Mucosa of descending colon (tissue), 3 donors: ENCODE measurements at regions not wholly inside any gene's neighbourhood (a gene's known extent, or its start where the extent isn't known, plus 50 kb on each side); places are given as distances from the start of the nearest gene placed in this dataset.

Experiments used
- ATAC-seq: fragments of 200-7000 bp; cut with Tn5 transposase; one replicate; pipeline ENCODE4 v1.9.1; 2020; ENCODE audit warnings: mild to moderate bottlenecking, moderate library complexity
- DNase-seq, 3 donors: peaks; one replicate each; pipeline ENCODE4 v3.0.0-alpha.2; 2020
- H3K36me3 ChIP-seq: fragments of 200-600 bp; one replicate; pipeline ENCODE4 v1.8.0; 2021; ENCODE audit warnings: low read depth, mild to moderate bottlenecking
- H3K4me1 ChIP-seq: fragments of 200-600 bp; one replicate; pipeline ENCODE4 v1.8.0; 2021; ENCODE audit warnings: low read depth, mild to moderate bottlenecking
- H3K4me3 ChIP-seq: fragments of 200-600 bp; one replicate; pipeline ENCODE4 v1.8.0; 2021; ENCODE audit warnings: mild to moderate bottlenecking
- H3K9me3 ChIP-seq: fragments of 200-600 bp; one replicate; pipeline ENCODE4 v1.8.0; 2021; ENCODE audit warnings: mild to moderate bottlenecking
- intact Hi-C, 2 donors: fragments of 100-400 bp; cut with DNase I in 1 of 2; cut with micrococcal nuclease in 1 of 2; formaldehyde crosslinking; loops; one replicate each; pipeline versions ENCODE4 v1.11.0 to v1.11.1; 2022; cut with DNase I, micrococcal nuclease
- TF ChIP-seq, protein P1 (sequence below): fragments of 200-600 bp; IDR thresholded peaks from one replicate; pipeline ENCODE4 v1.8.0; 2022; ENCODE audit warnings: antibody characterized with exemption, mild to moderate bottlenecking
- donor health status: DM: no; HTN: no; CAD: no; lungs with moderate emphysema.
- donor health status: DM: no; HTN: no; CAD: no.
- donor health status: DM: no; HTN: yes; CAD: no.

DNA sequence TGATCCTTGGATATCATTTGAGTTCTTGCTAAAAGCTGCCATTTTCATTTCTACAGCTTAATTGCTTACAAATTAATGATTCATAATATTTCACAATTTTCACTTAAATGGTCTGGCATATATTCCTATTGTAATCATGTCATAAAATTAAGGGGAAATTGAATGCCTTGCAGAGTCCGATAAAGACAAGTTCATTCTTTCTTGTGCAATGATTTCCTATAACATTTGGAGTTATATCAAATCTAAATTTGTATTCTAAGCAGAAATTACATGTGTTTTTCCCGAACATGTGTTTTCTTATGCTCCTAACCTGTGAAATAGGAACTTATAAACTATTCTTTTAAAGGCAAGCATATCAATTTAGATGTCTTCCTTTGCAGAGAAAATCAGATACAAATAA, 118.3 kb upstream of the CYYR1 start:
- TF ChIP-seq, protein P1, sequence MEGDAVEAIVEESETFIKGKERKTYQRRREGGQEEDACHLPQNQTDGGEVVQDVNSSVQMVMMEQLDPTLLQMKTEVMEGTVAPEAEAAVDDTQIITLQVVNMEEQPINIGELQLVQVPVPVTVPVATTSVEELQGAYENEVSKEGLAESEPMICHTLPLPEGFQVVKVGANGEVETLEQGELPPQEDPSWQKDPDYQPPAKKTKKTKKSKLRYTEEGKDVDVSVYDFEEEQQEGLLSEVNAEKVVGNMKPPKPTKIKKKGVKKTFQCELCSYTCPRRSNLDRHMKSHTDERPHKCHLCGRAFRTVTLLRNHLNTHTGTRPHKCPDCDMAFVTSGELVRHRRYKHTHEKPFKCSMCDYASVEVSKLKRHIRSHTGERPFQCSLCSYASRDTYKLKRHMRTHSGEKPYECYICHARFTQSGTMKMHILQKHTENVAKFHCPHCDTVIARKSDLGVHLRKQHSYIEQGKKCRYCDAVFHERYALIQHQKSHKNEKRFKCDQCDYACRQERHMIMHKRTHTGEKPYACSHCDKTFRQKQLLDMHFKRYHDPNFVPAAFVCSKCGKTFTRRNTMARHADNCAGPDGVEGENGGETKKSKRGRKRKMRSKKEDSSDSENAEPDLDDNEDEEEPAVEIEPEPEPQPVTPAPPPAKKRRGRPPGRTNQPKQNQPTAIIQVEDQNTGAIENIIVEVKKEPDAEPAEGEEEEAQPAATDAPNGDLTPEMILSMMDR: no peak
- no peak for ATAC-seq

DNA sequence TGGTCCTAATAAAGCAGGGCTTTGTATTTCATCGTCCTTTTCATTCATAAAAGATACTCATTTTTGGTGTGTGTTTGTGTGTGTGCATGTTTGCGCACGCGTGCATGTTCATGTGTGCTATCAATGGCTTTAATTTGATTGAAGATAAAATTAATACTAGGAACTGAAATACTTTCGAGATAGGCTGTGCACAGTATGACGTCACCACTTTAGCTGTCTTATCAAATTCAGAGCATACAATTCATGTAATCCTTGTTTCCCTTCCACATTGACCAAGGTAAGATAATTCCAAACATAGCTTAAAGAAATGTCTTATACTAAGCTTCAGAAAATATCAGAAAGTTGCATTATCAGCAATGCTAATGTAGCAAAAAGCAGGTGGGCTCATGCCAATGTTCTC, 113.6 kb upstream of the CYYR1 start:
- H3K4me1 ChIP-seq: no peaks in the 10 kb centered on the region
- ATAC-seq (no peak), DNase-seq (no peak)
- TF ChIP-seq, protein P1: no peak
- intact Hi-C loops: no loop called here
- no peaks in the 10 kb centered on the region for H3K36me3 ChIP-seq
- H3K9me3 ChIP-seq: peaks cover 9% of the 10 kb centered on the region
- H3K4me3 ChIP-seq: no peak overlapping the region

More for the DNA sequence above, 118.3 kb upstream of the CYYR1 start:
- intact Hi-C loops: no loop called here
- H3K36me3 ChIP-seq: no peaks in the 10 kb centered on the region
- peaks cover 9% of the 10 kb centered on the region for H3K9me3 ChIP-seq
- no peaks in the 10 kb centered on the region for H3K4me1 ChIP-seq
- DNase-seq: no peak
- no peak overlapping the region for H3K4me3 ChIP-seq

DNA sequence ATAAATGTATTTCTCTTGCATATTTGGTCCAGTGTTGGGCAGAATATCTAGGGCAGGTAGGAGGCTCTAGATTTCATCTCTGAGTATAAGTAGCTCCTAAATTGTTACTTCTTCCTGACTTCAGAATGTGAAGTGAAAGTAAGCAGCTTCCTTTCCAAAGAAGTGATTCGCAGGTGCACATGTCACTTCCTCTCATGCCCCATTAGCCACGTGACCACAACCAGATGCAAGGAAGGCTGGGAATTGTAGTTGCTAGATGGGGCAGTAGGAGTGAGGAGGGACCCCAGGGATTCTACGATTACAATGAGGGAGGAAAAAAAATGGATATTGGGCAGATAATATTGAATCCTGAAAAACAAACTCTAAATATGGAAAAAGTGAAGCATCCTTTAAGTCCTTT, 113.2 kb upstream of the CYYR1 start:
- no peak overlapping the region for H3K4me3 ChIP-seq
- no peaks in the 10 kb centered on the region for H3K4me1 ChIP-seq
- ATAC-seq: peak; percentile 19
- intact Hi-C loops: no loop called here
- DNase-seq: no peak
- peaks cover 9% of the 10 kb centered on the region for H3K9me3 ChIP-seq
- H3K36me3 ChIP-seq: no peaks in the 10 kb centered on the region
- TF ChIP-seq, protein P1: no peak

DNA sequence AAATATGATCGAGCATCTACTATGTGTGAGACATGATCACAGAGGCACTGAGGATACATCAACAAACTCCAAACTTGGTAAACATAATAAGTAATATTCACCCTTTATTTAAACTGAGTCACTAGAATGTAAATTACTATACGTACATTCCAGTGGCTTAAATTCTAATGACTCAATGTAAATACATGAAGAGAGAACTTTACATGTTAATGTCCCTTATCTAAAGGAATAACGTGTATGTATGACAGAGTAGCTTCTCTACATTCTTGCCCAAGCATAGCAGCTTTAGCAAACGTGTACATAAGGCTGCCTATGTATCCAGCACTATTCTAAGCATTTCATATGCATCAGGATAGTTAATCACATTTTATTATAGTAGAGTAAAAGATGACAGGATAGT, 111.8 kb upstream of the CYYR1 start:
- Histone ChIP-seq H3K4me3 (no peak overlapping the region), H3K9me3 (peaks cover 3% of the 10 kb centered on the region), H3K4me1 (no peaks in the 10 kb centered on the region), H3K36me3 (no peaks in the 10 kb centered on the region)
- intact Hi-C loops: no loop called here
- DNase-seq (no peak), ATAC-seq (no peak)
- TF ChIP-seq, protein P1: no peak

DNA sequence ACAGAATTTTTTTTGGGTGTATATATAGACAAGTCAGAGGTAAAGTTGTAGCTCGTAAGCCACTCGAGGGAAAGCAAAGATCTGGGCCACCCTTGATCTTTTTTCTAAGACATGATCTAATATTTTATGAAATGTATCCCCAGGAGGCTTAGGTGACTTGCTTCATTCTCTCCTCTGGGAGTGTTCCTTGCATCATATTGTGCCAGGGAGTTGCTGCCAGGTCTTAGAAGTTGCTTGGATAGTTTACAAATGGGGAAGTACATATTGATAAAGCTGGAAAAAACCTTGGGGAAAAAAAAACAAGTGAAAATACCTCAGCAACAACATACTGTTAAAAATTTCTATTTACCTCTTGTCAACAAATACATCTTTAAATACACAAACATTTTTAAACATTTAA, 110.9 kb upstream of the CYYR1 start:
- H3K9me3 ChIP-seq: no peaks in the 10 kb centered on the region
- H3K36me3 ChIP-seq: no peaks in the 10 kb centered on the region
- DNase-seq (no peak), ATAC-seq (no peak)
- H3K4me3 ChIP-seq: no peak overlapping the region
- no peaks in the 10 kb centered on the region for H3K4me1 ChIP-seq
- TF ChIP-seq, protein P1: no peak
- intact Hi-C loops: no loop called here

DNA sequence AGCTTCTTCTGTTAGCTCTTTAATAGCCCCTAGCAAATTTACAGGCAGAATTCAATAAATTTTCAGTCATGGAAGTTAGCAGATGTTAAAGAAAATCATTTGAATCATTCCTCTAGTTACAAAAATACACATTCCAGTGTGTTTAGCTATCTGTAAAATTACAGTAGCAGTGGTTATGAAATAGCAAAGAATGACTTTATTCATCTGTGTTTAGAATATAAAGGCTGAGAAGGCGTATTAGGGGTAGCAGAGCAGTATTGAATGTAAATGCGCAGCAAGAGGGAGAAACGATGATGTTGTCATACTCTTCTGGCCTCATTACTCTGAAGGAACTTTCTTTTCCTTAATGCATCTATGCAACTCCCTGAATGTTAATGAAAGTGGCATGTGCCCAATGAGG, 106.2 kb upstream of the CYYR1 start:
- TF ChIP-seq, protein P1: no peak
- H3K36me3 ChIP-seq: no peaks in the 10 kb centered on the region
- DNase-seq: no peak
- no peaks in the 10 kb centered on the region for H3K9me3 ChIP-seq
- no peak overlapping the region for H3K4me3 ChIP-seq
- ATAC-seq: no peak
- intact Hi-C loops: no loop called here
- no peaks in the 10 kb centered on the region for H3K4me1 ChIP-seq
